ENCODE measurements at regions not wholly inside any gene's neighbourhood (a gene's known extent, or its start where the extent isn't known, plus 50 kb on each side); places are given as distances from the start of the nearest gene placed in this dataset.

- Histone ChIP-seq H3K79me1 (ENCODE audit: low read depth in 1 of 2, low read length in 2 of 2) (no peaks in the 10 kb centered on the region), H2BK20ac (ENCODE audit: low read depth, low read length) (no peak overlapping the region), H3K4me3 (ENCODE audit: insufficient read depth, low read depth, low read length) (no peak overlapping the region), H3K18ac (ENCODE audit: low read depth, low read length) (no peak overlapping the region), H2BK5ac (ENCODE audit: low read depth, low read length, poor library complexity, severe bottlenecking) (no peak overlapping the region), H3K27ac (ENCODE audit: insufficient read depth, low read length) (no peak overlapping the region), H3K4ac (ENCODE audit: low read depth, low read length) (no peak overlapping the region), H2BK120ac (ENCODE audit: low read depth, low read length) (no peak overlapping the region), H2AK5ac (ENCODE audit: low read depth, low read length) (no peak overlapping the region), H3K4me1 (ENCODE audit: control insufficient read depth, insufficient read depth, low read length) (no peaks in the 10 kb centered on the region), H3K56ac (ENCODE audit: extremely low read depth, insufficient read depth, low read length) (no peak overlapping the region), H3K27me3 (ENCODE audit: control insufficient read depth, insufficient read depth, low read length) (no peaks in the 10 kb centered on the region), H3K9me3 (ENCODE audit: control insufficient read depth, insufficient read depth, low read length) (no peaks in the 10 kb centered on the region; the same call in 1 of the 2 replicates), H2AK9ac (replicated peaks; ENCODE audit: low read depth, low read length, poor library complexity) (no peak overlapping the region), H3K4me2 (ENCODE audit: low read depth, low read length) (no peak overlapping the region), H3K9ac (ENCODE audit: low read depth, low read length) (no peak overlapping the region), H4K8ac (ENCODE audit: low read depth in 2 of 2, low read length in 2 of 2) (no peak overlapping the region), H3K9me1 (ENCODE audit: insufficient read depth, low read length) (no peaks in the 10 kb centered on the region), H3K36me3 (ENCODE audit: control insufficient read depth, insufficient read depth, low read length) (no peaks in the 10 kb centered on the region), H2AFZ (replicated peaks; ENCODE audit: low read length, poor library complexity) (no peak overlapping the region), H4K5ac (ENCODE audit: low read depth, low read length) (no peak overlapping the region), H4K20me1 (ENCODE audit: insufficient read depth, low read length) (no peaks in the 10 kb centered on the region), H3K14ac (replicated peaks; ENCODE audit: low read depth, low read length) (no peak overlapping the region), H3K23ac (ENCODE audit: low read depth, low read length) (no peak overlapping the region), H2BK15ac (ENCODE audit: low read depth, low read length) (no peak overlapping the region), H4K91ac (ENCODE audit: insufficient read depth, low read depth, low read length) (no peak overlapping the region)
- ATAC-seq (ENCODE audit: low read depth) (no peak), DNase-seq (no peak)
- CTCF ChIA-PET, result no interaction called here
- no CpG with 5 or more reads among the region's 1 CpG for WGBS, 2 experiments (ENCODE audit: extremely low coverage in 2 of 2, insufficient read length in 1 of 2)
- BruUV-seq (replicated peaks), result no TSS peak
- TF ChIP-seq POLR2A (IDR thresholded peaks at IDR 0.05; ENCODE audit: low read depth, low read length), result no peak
- in situ Hi-C loops (cut with MboI; ENCODE audit: low sequenced_read_pairs), result no loop called here
- intact Hi-C loops (cut with micrococcal nuclease), result no loop called here
- POLR2A ChIA-PET (ENCODE audit: unreplicated experiment), result no interaction called here
- dilution Hi-C loops (cut with HindIII; ENCODE audit: low sequenced_read_pairs, unreplicated experiment), result no loop called here
Measured at GRCh38 chr4:179503976-179504375, 2061.7 kb upstream of the AGA start.

Data from IMR-90 (cell line).